IMR-90 (cell line): ENCODE measurements at regions not wholly inside any gene's neighbourhood (a gene's known extent, or its start where the extent isn't known, plus 50 kb on each side); places are given as distances from the start of the nearest gene placed in this dataset.

Experiments
- ATAC-seq: fragments of 200-7000 bp; cut with Tn5 transposase; 2 replicates; pipeline ENCODE4 v1.9.1; 2020; ENCODE audit warnings: low read depth, mild to moderate bottlenecking, moderate library complexity
- BruUV-seq: library from RNA; stranded (reverse); fragments of 400-500 nt; replicated peaks from 2 replicates; lab custom pipeline; 2021; lab: Mats Ljungman, UMichigan
- CTCF ChIA-PET: fragments of 300-600 bp; formaldehyde crosslinking; extraction: SDS; loops from one replicate; lab custom pipeline; 2021; ENCODE audit warnings: antibody characterized with exemption; lab: Yijun Ruan, JAX
- POLR2A ChIA-PET: fragments of 300-600 bp; sonication (Branson Sonifier 250); formaldehyde crosslinking; loops from one replicate; lab custom pipeline; 2022; ENCODE audit warnings: antibody characterized with exemption; ENCODE audit not compliant: unreplicated experiment; lab: Charles Lee
- DNase-seq: peaks from one replicate; pipeline ENCODE4 v3.0.0; 2013
- H2AFZ ChIP-seq: replicated peaks from 2 replicates; pipeline ENCODE3; 2013; ENCODE audit warnings: low read length, mild to moderate bottlenecking; ENCODE audit not compliant: poor library complexity
- H2AK5ac ChIP-seq: 2 replicates; pipeline ENCODE4 v1.6.1; 2013; ENCODE audit warnings: low read depth, low read length, inconsistent platforms
- H2AK9ac ChIP-seq: replicated peaks from 2 replicates; pipeline ENCODE3; 2013; ENCODE audit warnings: mild to moderate bottlenecking, low read depth, low read length, moderate library complexity; ENCODE audit not compliant: poor library complexity
- H2BK120ac ChIP-seq: 2 replicates; pipeline ENCODE4 v1.6.1; 2013; ENCODE audit warnings: low read depth, low read length, inconsistent platforms
- H2BK15ac ChIP-seq: 3 replicates; pipeline ENCODE4 v1.6.1; 2013; ENCODE audit warnings: low read depth, low read length, inconsistent platforms
- H2BK20ac ChIP-seq: 2 replicates; pipeline ENCODE4 v1.6.1; 2013; ENCODE audit warnings: low read depth, mild to moderate bottlenecking, inconsistent platforms, low read length, moderate library complexity
- H2BK5ac ChIP-seq: 2 replicates; pipeline ENCODE4 v1.6.1; 2013; ENCODE audit warnings: mild to moderate bottlenecking, low read depth, low read length, inconsistent platforms; ENCODE audit not compliant: poor library complexity, severe bottlenecking
- H3K14ac ChIP-seq: replicated peaks from 2 replicates; pipeline ENCODE4 v1.6.1; 2013; ENCODE audit warnings: low read depth, low read length, inconsistent platforms
- H3K18ac ChIP-seq: 2 replicates; pipeline ENCODE4 v1.6.1; 2013; ENCODE audit warnings: low read depth, low read length, control low read depth
- H3K23ac ChIP-seq: 2 replicates; pipeline ENCODE4 v1.6.1; 2013; ENCODE audit warnings: low read depth, low read length, inconsistent platforms
- H3K27ac ChIP-seq: 2 replicates; pipeline ENCODE4 v1.5.1; 2013; ENCODE audit warnings: mild to moderate bottlenecking, control low read depth, low read length; ENCODE audit not compliant: insufficient read depth
- H3K27me3 ChIP-seq: 2 replicates; pipeline ENCODE4 v1.6.1; 2013; ENCODE audit warnings: low read length; ENCODE audit not compliant: control insufficient read depth, insufficient read depth
- H3K36me3 ChIP-seq: 2 replicates; pipeline ENCODE4 v1.6.1; 2013; ENCODE audit warnings: low read length, mixed read lengths; ENCODE audit not compliant: control insufficient read depth, insufficient read depth
- H3K4ac ChIP-seq: 2 replicates; pipeline ENCODE4 v1.6.1; 2013; ENCODE audit warnings: low read depth, low read length, inconsistent platforms
- H3K4me1 ChIP-seq: 2 replicates; pipeline ENCODE4 v1.6.1; 2013; ENCODE audit warnings: low read length, mixed read lengths; ENCODE audit not compliant: control insufficient read depth, insufficient read depth
- H3K4me2 ChIP-seq: 2 replicates; pipeline ENCODE4 v1.6.1; 2013; ENCODE audit warnings: low read depth, mild to moderate bottlenecking, control low read depth, low read length, moderate library complexity
- H3K4me3 ChIP-seq: 2 replicates; pipeline ENCODE4 v1.5.1; 2013; ENCODE audit warnings: low read depth, mild to moderate bottlenecking, control low read depth, low read length, moderate library complexity; ENCODE audit not compliant: insufficient read depth
- H3K56ac ChIP-seq: 2 replicates; pipeline ENCODE4 v1.6.1; 2013; ENCODE audit warnings: low read length, inconsistent platforms; ENCODE audit not compliant: insufficient read depth; ENCODE audit errors: extremely low read depth
- H3K79me1 ChIP-seq, 2 experiments: 2 replicates each; pipeline ENCODE4 v1.6.1; 2013; ENCODE audit warnings: low read length in 2 of 2, inconsistent platforms in 1 of 2, low read depth in 1 of 2
- H3K9ac ChIP-seq: 2 replicates; pipeline ENCODE4 v1.6.1; 2013; ENCODE audit warnings: low read depth, low read length, control low read depth
- H3K9me1 ChIP-seq: 2 replicates; pipeline ENCODE4 v1.6.1; 2013; ENCODE audit warnings: low read length, inconsistent platforms; ENCODE audit not compliant: insufficient read depth
- H3K9me3 ChIP-seq: 2 replicates; pipeline ENCODE4 v1.6.1; 2013; ENCODE audit warnings: low read length; ENCODE audit not compliant: control insufficient read depth, insufficient read depth
- H4K20me1 ChIP-seq: 2 replicates; pipeline ENCODE4 v1.6.1; 2013; ENCODE audit warnings: low read length, inconsistent platforms; ENCODE audit not compliant: insufficient read depth
- H4K5ac ChIP-seq: 2 replicates; pipeline ENCODE4 v1.6.1; 2013; ENCODE audit warnings: mild to moderate bottlenecking, low read depth, low read length, control low read depth
- H4K8ac ChIP-seq, 2 experiments: 2 replicates each; pipeline ENCODE4 v1.6.1; 2013; ENCODE audit warnings: low read depth in 2 of 2, low read length in 2 of 2, control low read depth in 1 of 2, inconsistent platforms in 1 of 2
- H4K91ac ChIP-seq: 2 replicates; pipeline ENCODE4 v1.6.1; 2013; ENCODE audit warnings: low read depth, low read length, inconsistent platforms; ENCODE audit not compliant: insufficient read depth
- BHLHE40 ChIP-seq: fragments of 150-350 bp; IDR thresholded peaks from 2 replicates; pipeline ENCODE4 v1.6.1; 2016; ENCODE audit warnings: mild to moderate bottlenecking, low read depth, low read length
- CEBPB ChIP-seq: IDR thresholded peaks from 2 replicates; pipeline ENCODE4 v1.6.1; 2012; ENCODE audit warnings: low read depth, low read length, improper control_type of control experiment
- CHD1 ChIP-seq: IDR thresholded peaks from 2 replicates; pipeline ENCODE4 v1.6.1; 2012; ENCODE audit warnings: low read depth, low read length, improper control_type of control experiment
- MAFK ChIP-seq: IDR thresholded peaks from 2 replicates; pipeline ENCODE4 v1.6.1; 2012; ENCODE audit warnings: low read depth, low read length, improper control_type of control experiment
- NFE2L2 ChIP-seq: fragments of 150-350 bp; IDR thresholded peaks from 2 replicates; pipeline ENCODE4 v1.6.1; 2016; ENCODE audit warnings: low read depth, mild to moderate bottlenecking, low read length
- POLR2A ChIP-seq: IDR thresholded peaks from 2 replicates; pipeline ENCODE4 v1.6.1; 2012; ENCODE audit warnings: mild to moderate bottlenecking, low read depth, low read length
- RFX5 ChIP-seq: IDR thresholded peaks from 2 replicates; pipeline ENCODE4 v1.8.0; 2012; ENCODE audit warnings: low read depth, mild to moderate bottlenecking, low read length, moderate library complexity
- SMC3 ChIP-seq: fragments of 150-350 bp; IDR thresholded peaks from 2 replicates; pipeline ENCODE4 v1.6.1; 2016; ENCODE audit warnings: low read depth, mild to moderate bottlenecking, antibody characterized with exemption, low read length, moderate library complexity
- dilution Hi-C: fragments of 300-500 bp; cut with HindIII; formaldehyde crosslinking; loops from one replicate; pipeline ENCODE4 v1.14.3; 2018; ENCODE audit warnings: low sequenced_read_pairs; ENCODE audit not compliant: unreplicated experiment
- in situ Hi-C: fragments of 300-500 bp; cut with MboI; formaldehyde crosslinking; loops from 3 replicates; pipeline ENCODE4 v1.14.3; 2019; ENCODE audit warnings: low sequenced_read_pairs, inconsistent platforms, mixed read lengths
- intact Hi-C: fragments of 100-400 bp; cut with micrococcal nuclease; formaldehyde crosslinking; loops from 2 replicates; pipeline ENCODE4 v1.10.0; 2022
- TF ChIP-seq, protein P1 (sequence below): fragments of 150-350 bp; IDR thresholded peaks from 2 replicates; pipeline ENCODE4 v1.6.1; 2017; ENCODE audit warnings: mild to moderate bottlenecking, antibody characterized with exemption, low read length, low read depth
- TF ChIP-seq, protein P2 (sequence below): fragments of 150-350 bp; IDR thresholded peaks from 2 replicates; pipeline ENCODE4 v1.6.1; 2016; ENCODE audit warnings: low read depth, mild to moderate bottlenecking, low read length, moderate library complexity, borderline replicate concordance

GRCh38 chr2:123211181-123211580 is 813.9 kb upstream of the CNTNAP5 start:
- Histone ChIP-seq H3K9ac (no peak overlapping the region), H2BK20ac (no peak overlapping the region), H2BK15ac (no peak overlapping the region), H3K4me3 (no peak overlapping the region), H2AFZ (no peak overlapping the region), H3K14ac (no peak overlapping the region), H3K4me1 (no peaks in the 10 kb centered on the region), H3K18ac (no peak overlapping the region), H4K20me1 (no peaks in the 10 kb centered on the region), H2BK5ac (no peak overlapping the region), H3K27ac (no peak overlapping the region), H4K5ac (no peak overlapping the region), H3K9me3 (peaks cover 3% of the 10 kb centered on the region; the same call in 1 of the 2 replicates), H4K91ac (no peak overlapping the region), H2AK9ac (no peak overlapping the region), H3K4ac (no peak overlapping the region), H3K9me1 (no peaks in the 10 kb centered on the region), H3K27me3 (no peaks in the 10 kb centered on the region), H3K56ac (no peak overlapping the region), H4K8ac (no peak overlapping the region), H2AK5ac (no peak overlapping the region), H3K79me1 (no peaks in the 10 kb centered on the region), H3K4me2 (no peak overlapping the region), H2BK120ac (no peak overlapping the region), H3K23ac (no peak overlapping the region), H3K36me3 (no peaks in the 10 kb centered on the region)
- in situ Hi-C loops (no loop called here), dilution Hi-C loops (no loop called here), intact Hi-C loops (no loop called here)
- ATAC-seq, result no peak
- ChIA-PET CTCF (no interaction called here), POLR2A (no interaction called here)
- TF ChIP-seq CEBPB (no peak), SMC3 (no peak), BHLHE40 (no peak), RFX5 (no peak), MAFK (no peak), CHD1 (no peak), NFE2L2 (no peak), POLR2A (no peak)
- TF ChIP-seq, protein P1, sequence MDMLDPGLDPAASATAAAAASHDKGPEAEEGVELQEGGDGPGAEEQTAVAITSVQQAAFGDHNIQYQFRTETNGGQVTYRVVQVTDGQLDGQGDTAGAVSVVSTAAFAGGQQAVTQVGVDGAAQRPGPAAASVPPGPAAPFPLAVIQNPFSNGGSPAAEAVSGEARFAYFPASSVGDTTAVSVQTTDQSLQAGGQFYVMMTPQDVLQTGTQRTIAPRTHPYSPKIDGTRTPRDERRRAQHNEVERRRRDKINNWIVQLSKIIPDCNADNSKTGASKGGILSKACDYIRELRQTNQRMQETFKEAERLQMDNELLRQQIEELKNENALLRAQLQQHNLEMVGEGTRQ, result no peak
- TF ChIP-seq, protein P2, sequence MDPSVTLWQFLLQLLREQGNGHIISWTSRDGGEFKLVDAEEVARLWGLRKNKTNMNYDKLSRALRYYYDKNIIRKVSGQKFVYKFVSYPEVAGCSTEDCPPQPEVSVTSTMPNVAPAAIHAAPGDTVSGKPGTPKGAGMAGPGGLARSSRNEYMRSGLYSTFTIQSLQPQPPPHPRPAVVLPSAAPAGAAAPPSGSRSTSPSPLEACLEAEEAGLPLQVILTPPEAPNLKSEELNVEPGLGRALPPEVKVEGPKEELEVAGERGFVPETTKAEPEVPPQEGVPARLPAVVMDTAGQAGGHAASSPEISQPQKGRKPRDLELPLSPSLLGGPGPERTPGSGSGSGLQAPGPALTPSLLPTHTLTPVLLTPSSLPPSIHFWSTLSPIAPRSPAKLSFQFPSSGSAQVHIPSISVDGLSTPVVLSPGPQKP, result no peak
- no peak for DNase-seq
- no TSS peak for BruUV-seq
